CD1c-positive myeloid dendritic cell (primary cell): ENCODE measurements at regions not wholly inside any gene's neighbourhood (a gene's known extent, or its start where the extent isn't known, plus 50 kb on each side); places are given as distances from the start of the nearest gene placed in this dataset.

Source experiments
- DNase-seq: peaks from one replicate; pipeline ENCODE4 v3.0.0-alpha.2; 2016; ENCODE audit errors: extremely low spot score

- DNase-seq = no peak
These were observed 165.5 kb upstream of the HAAO start for GRCh38 chr2:42957861-42958301.

- DNase-seq = no peak
These were observed 164.9 kb upstream of the HAAO start for GRCh38 chr2:42957109-42957860.

- no peak for DNase-seq
These were observed 162.0 kb upstream of the HAAO start for GRCh38 chr2:42954227-42954962.

GRCh38 chr2:42953216-42953615, 160.8 kb upstream of the HAAO start:
- DNase-seq = no peak

GRCh38 chr2:42951263-42951938, 159.0 kb upstream of the HAAO start:
- no peak for DNase-seq

GRCh38 chr2:42949125-42949524, 156.7 kb upstream of the HAAO start:
- no peak for DNase-seq

GRCh38 chr2:42947809-42948600, 155.6 kb upstream of the HAAO start:
- DNase-seq = peak; percentile 12

- no peak for DNase-seq
These were observed 152.5 kb upstream of the HAAO start for GRCh38 chr2:42944779-42945415.

GRCh38 chr2:42942990-42943493, 150.7 kb upstream of the HAAO start:
- no peak for DNase-seq

- DNase-seq = no peak
These were observed 150.0 kb upstream of the HAAO start for GRCh38 chr2:42942214-42942989.

GRCh38 chr2:42941633-42942176, 149.3 kb upstream of the HAAO start:
- DNase-seq = peak; percentile 33

- DNase-seq = no peak
These were observed 147.2 kb upstream of the HAAO start for GRCh38 chr2:42939411-42940206.

- no peak for DNase-seq
These were observed 146.4 kb upstream of the HAAO start for GRCh38 chr2:42938671-42939370.

GRCh38 chr2:42937171-42937875, 144.9 kb upstream of the HAAO start:
- no peak for DNase-seq

GRCh38 chr2:42935692-42936671, 143.6 kb upstream of the HAAO start:
- no peak for DNase-seq

- DNase-seq = no peak
These were observed 142.3 kb upstream of the HAAO start for GRCh38 chr2:42934580-42935186.
